PC-9 (cell line): ENCODE measurements at regions not wholly inside any gene's neighbourhood (a gene's known extent, or its start where the extent isn't known, plus 50 kb on each side); places are given as distances from the start of the nearest gene placed in this dataset.

Source experiments
- EZH2 ChIP-seq: fragments of 200-600 bp; sonication (generic); IDR thresholded peaks from 2 replicates; pipeline ENCODE4 v1.8.0; 2017; ENCODE audit warnings: antibody characterized with exemption, low read depth
- TF ChIP-seq, protein P1 (sequence below): fragments of 200-600 bp; sonication (generic); conservative IDR thresholded peaks from 2 replicates; pipeline ENCODE4 v1.6.1; 2017; ENCODE audit warnings: mixed run types, antibody characterized with exemption, mild to moderate bottlenecking, moderate library complexity

DNA sequence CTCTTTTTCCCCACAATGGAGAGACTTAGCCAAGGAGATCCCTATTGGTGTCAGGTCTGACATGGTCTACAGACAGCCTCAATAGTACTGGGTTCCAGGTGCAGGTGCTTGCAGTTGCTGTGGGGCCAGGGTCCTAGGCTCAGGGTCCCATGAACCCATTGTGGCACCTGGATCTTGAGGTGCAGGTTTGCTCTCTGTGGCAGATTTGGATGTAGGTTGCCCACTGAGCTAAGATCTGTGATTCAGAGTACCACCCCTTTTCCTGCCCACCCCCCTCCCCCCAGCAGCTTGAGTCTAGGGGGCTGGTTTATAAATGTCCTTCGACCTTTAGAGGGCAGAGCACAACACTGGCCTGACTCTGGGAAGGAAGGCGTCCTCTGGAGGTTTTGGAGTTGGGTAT is 147.0 kb downstream of the APIP start:
- TF ChIP-seq, protein P1, sequence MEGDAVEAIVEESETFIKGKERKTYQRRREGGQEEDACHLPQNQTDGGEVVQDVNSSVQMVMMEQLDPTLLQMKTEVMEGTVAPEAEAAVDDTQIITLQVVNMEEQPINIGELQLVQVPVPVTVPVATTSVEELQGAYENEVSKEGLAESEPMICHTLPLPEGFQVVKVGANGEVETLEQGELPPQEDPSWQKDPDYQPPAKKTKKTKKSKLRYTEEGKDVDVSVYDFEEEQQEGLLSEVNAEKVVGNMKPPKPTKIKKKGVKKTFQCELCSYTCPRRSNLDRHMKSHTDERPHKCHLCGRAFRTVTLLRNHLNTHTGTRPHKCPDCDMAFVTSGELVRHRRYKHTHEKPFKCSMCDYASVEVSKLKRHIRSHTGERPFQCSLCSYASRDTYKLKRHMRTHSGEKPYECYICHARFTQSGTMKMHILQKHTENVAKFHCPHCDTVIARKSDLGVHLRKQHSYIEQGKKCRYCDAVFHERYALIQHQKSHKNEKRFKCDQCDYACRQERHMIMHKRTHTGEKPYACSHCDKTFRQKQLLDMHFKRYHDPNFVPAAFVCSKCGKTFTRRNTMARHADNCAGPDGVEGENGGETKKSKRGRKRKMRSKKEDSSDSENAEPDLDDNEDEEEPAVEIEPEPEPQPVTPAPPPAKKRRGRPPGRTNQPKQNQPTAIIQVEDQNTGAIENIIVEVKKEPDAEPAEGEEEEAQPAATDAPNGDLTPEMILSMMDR: no peak
- TF ChIP-seq EZH2: no peak
